H1 (cell line): ENCODE measurements at regions not wholly inside any gene's neighbourhood (a gene's known extent, or its start where the extent isn't known, plus 50 kb on each side); places are given as distances from the start of the nearest gene placed in this dataset.

Experiments used
- CTCF ChIA-PET: fragments of 300-600 bp; sonication (Branson Sonifier 250); formaldehyde crosslinking; loops from one replicate; lab custom pipeline; 2021; ENCODE audit not compliant: partially characterized antibody; lab: Charles Lee
- POLR2A ChIA-PET: fragments of 300-600 bp; sonication (Branson Sonifier 250); formaldehyde crosslinking; loops from one replicate; lab custom pipeline; 2021; ENCODE audit warnings: inconsistent platforms; ENCODE audit not compliant: partially characterized antibody; lab: Charles Lee
- DNase-seq, 2 experiments: peaks; one replicate each; pipeline versions ENCODE4 v3.0.0 to v3.0.0-alpha.2; 2010 to 2022; ENCODE audit warnings: low spot score in 2 of 2, low read depth in 1 of 2, mixed read lengths in 1 of 2
- FAIRE-seq: peaks from 2 replicates; lab custom pipeline; 2011; peaks lifted over from hg19 to GRCh38; lab: Jason Lieb, UNC
- H2AFZ ChIP-seq: 2 replicates; pipeline ENCODE4 v1.8.1; 2012; ENCODE audit warnings: low read length, inconsistent platforms
- H2AK5ac ChIP-seq: 2 replicates; pipeline ENCODE4 v1.6.1; 2013; ENCODE audit warnings: low read depth, low read length
- H2BK120ac ChIP-seq: replicated peaks from 2 replicates; pipeline ENCODE3; 2013; ENCODE audit warnings: low read depth, low read length, inconsistent platforms
- H2BK12ac ChIP-seq: 2 replicates; pipeline ENCODE4 v1.6.1; 2013; ENCODE audit warnings: low read depth, low read length
- H2BK15ac ChIP-seq: 2 replicates; pipeline ENCODE4 v1.6.1; 2013; ENCODE audit warnings: low read length
- H2BK20ac ChIP-seq: 2 replicates; pipeline ENCODE4 v1.6.1; 2013; ENCODE audit warnings: low read length
- H2BK5ac ChIP-seq: 2 replicates; pipeline ENCODE4 v1.6.1; 2013; ENCODE audit warnings: low read depth, low read length
- H3K14ac ChIP-seq: 2 replicates; pipeline ENCODE4 v1.6.1; 2013; ENCODE audit warnings: inconsistent platforms; ENCODE audit not compliant: insufficient read length
- H3K18ac ChIP-seq: 2 replicates; pipeline ENCODE4 v1.6.1; 2013; ENCODE audit warnings: low read length; ENCODE audit errors: extremely low read depth
- H3K23ac ChIP-seq: 2 replicates; pipeline ENCODE4 v1.6.1; 2013; ENCODE audit warnings: inconsistent platforms; ENCODE audit not compliant: insufficient read length
- H3K23me2 ChIP-seq: 2 replicates; pipeline ENCODE4 v1.6.1; 2013; ENCODE audit warnings: low read depth, low read length
- H3K27ac ChIP-seq: 2 replicates; pipeline ENCODE4 v1.6.1; 2011; ENCODE audit warnings: low read depth, low read length, inconsistent platforms
- H3K27me3 ChIP-seq, 4 experiments: replicated peaks in 1 of 4; 1 replicate in 1 of 4; 2 replicates in 3 of 4; pipeline versions ENCODE4 v1.6.1 to v1.8.1; 2011 to 2013; ENCODE audit warnings: low read length in 3 of 4, mild to moderate bottlenecking in 3 of 4, inconsistent platforms in 2 of 4, mixed read lengths in 2 of 4, moderate library complexity in 1 of 4; ENCODE audit not compliant: control insufficient read depth in 3 of 4, insufficient read depth in 3 of 4; ENCODE audit errors: extremely low read depth in 1 of 4
- H3K36me3 ChIP-seq, 4 experiments: 2 replicates each; pipeline versions ENCODE4 v1.6.1 to v1.8.1; 2011 to 2013; ENCODE audit warnings: mild to moderate bottlenecking in 4 of 4, low read length in 3 of 4, moderate library complexity in 2 of 4, control low read depth in 1 of 4, inconsistent platforms in 1 of 4; ENCODE audit not compliant: insufficient read depth in 4 of 4, control insufficient read depth in 2 of 4
- H3K4ac ChIP-seq: replicated peaks from 2 replicates; pipeline ENCODE3; 2013; ENCODE audit warnings: low read length, low read depth, mixed read lengths, inconsistent platforms; ENCODE audit not compliant: insufficient read length
- H3K4me1 ChIP-seq, 4 experiments: replicated peaks in 1 of 4; 1 replicate in 1 of 4; 2 replicates in 3 of 4; pipeline versions ENCODE4 v1.6.1 to v1.8.1; 2011 to 2013; ENCODE audit warnings: low read length in 3 of 4, inconsistent platforms in 2 of 4, mixed read lengths in 1 of 4; ENCODE audit not compliant: insufficient read depth in 4 of 4, control insufficient read depth in 3 of 4
- H3K4me2 ChIP-seq, 2 experiments: 2 replicates each; pipeline versions ENCODE4 v1.6.1 to v1.8.1; 2011 to 2013; ENCODE audit warnings: low read depth in 2 of 2, low read length in 2 of 2, control low read depth in 1 of 2, inconsistent platforms in 1 of 2, mild to moderate bottlenecking in 1 of 2; ENCODE audit not compliant: insufficient read depth in 1 of 2
- H3K4me3 ChIP-seq, 4 experiments: fragments of 200-600, 300-600 bp in 1 of 4; sonication (generic), shearing (Covaris generic), sonication (Bioruptor Twin) in 1 of 4; 2 replicates each; pipeline versions ENCODE4 v1.5.1 to v1.8.1; 2011 to 2016; ENCODE audit warnings: low read length in 4 of 4, low read depth in 3 of 4, control low read depth in 2 of 4, inconsistent platforms in 2 of 4, mild to moderate bottlenecking in 2 of 4, mixed read lengths in 1 of 4, moderate library complexity in 1 of 4; ENCODE audit not compliant: insufficient read depth in 2 of 4; ENCODE audit errors: extremely low read depth in 1 of 4
- H3K56ac ChIP-seq: replicated peaks from 2 replicates; pipeline ENCODE3; 2013; ENCODE audit warnings: low read depth, mild to moderate bottlenecking, mixed read lengths, low read length, inconsistent platforms; ENCODE audit not compliant: insufficient read length
- H3K79me1 ChIP-seq: 2 replicates; pipeline ENCODE4 v1.6.1; 2013; ENCODE audit warnings: low read depth, low read length, control low read depth
- H3K79me2 ChIP-seq, 2 experiments: 2 replicates each; pipeline versions ENCODE4 v1.6.1 to v1.8.1; 2012 to 2013; ENCODE audit warnings: low read length in 2 of 2, mild to moderate bottlenecking in 2 of 2, inconsistent platforms in 1 of 2; ENCODE audit not compliant: insufficient read depth in 2 of 2, control insufficient read depth in 1 of 2
- H3K9ac ChIP-seq, 4 experiments: replicated peaks in 1 of 4; 1 replicate in 1 of 4; 2 replicates in 3 of 4; pipeline versions ENCODE4 v1.6.1 to v1.8.1; 2011 to 2013; ENCODE audit warnings: low read depth in 3 of 4, low read length in 3 of 4, control low read depth in 2 of 4, mild to moderate bottlenecking in 2 of 4, moderate library complexity in 2 of 4, inconsistent platforms in 1 of 4; ENCODE audit errors: extremely low read depth in 1 of 4
- H3K9me3 ChIP-seq, 2 experiments: 2 replicates each; pipeline versions ENCODE4 v1.6.1 to v1.8.1; 2012 to 2013; ENCODE audit warnings: mild to moderate bottlenecking in 2 of 2, moderate library complexity in 2 of 2, control low read depth in 1 of 2, inconsistent platforms in 1 of 2, low read depth in 1 of 2, low read length in 1 of 2, mixed read lengths in 1 of 2; ENCODE audit not compliant: insufficient read depth in 2 of 2
- H4K20me1 ChIP-seq, 2 experiments: replicated peaks in 1 of 2; 2 replicates each; pipeline versions ENCODE3 to v1.8.1; 2011 to 2013; ENCODE audit warnings: inconsistent platforms in 2 of 2, low read length in 2 of 2, mild to moderate bottlenecking in 1 of 2; ENCODE audit not compliant: insufficient read depth in 2 of 2, control insufficient read depth in 1 of 2
- H4K5ac ChIP-seq: 2 replicates; pipeline ENCODE4 v1.6.1; 2013; ENCODE audit warnings: low read length, low read depth, mixed read lengths, inconsistent platforms; ENCODE audit not compliant: insufficient read length
- H4K8ac ChIP-seq: 2 replicates; pipeline ENCODE4 v1.8.0; 2013; ENCODE audit warnings: mild to moderate bottlenecking, moderate library complexity, low read length, inconsistent platforms; ENCODE audit not compliant: insufficient read depth; ENCODE audit errors: extremely low read depth
- H4K91ac ChIP-seq: replicated peaks from 2 replicates; pipeline ENCODE3; 2013; ENCODE audit warnings: low read length, mixed read lengths, inconsistent platforms; ENCODE audit not compliant: insufficient read length
- ASH2L ChIP-seq: fragments of 200-600, 300-600 bp; sonication (generic); IDR thresholded peaks from one replicate; pipeline ENCODE4 v1.7.1; 2017; ENCODE audit warnings: low read length
- BRCA1 ChIP-seq: IDR thresholded peaks from 2 replicates; pipeline ENCODE4 v1.6.1; 2012; ENCODE audit warnings: low read depth, low read length, improper control_type of control experiment
- CBX5 ChIP-seq: fragments of 300-800, 300-1000 bp; sonication (generic); IDR thresholded peaks from 2 replicates; pipeline ENCODE4 v1.7.1; 2016; ENCODE audit warnings: antibody characterized with exemption, low read length, low read depth
- FOSL1 ChIP-seq: IDR thresholded peaks from 2 replicates; pipeline ENCODE4 v1.6.1; 2011; ENCODE audit warnings: mild to moderate bottlenecking, low read depth, low read length, moderate library complexity; ENCODE audit not compliant: insufficient read depth
- KDM5A ChIP-seq: fragments of 200-600 bp; IDR thresholded peaks from 2 replicates; pipeline ENCODE4 v1.7.1; 2012; ENCODE audit warnings: mild to moderate bottlenecking, low read length, inconsistent platforms, mixed read lengths
- RFX5 ChIP-seq: IDR thresholded peaks from 2 replicates; pipeline ENCODE4 v1.6.1; 2011; ENCODE audit warnings: low read depth, low read length, improper control_type of control experiment, borderline replicate concordance
- SP4 ChIP-seq: IDR thresholded peaks from 2 replicates; pipeline ENCODE4 v1.6.1; 2012; ENCODE audit warnings: low read length, inconsistent platforms
- SUZ12 ChIP-seq: fragments of 200-600 bp; sonication (generic); IDR thresholded peaks from 2 replicates; pipeline ENCODE4 v1.6.1; 2012; ENCODE audit warnings: mild to moderate bottlenecking, inconsistent platforms, low read length, moderate library complexity, mixed read lengths
- WGBS, 2 experiments: shearing (Covaris generic) in 1 of 2; methylation state at CpG; one replicate each; pipeline versions ENCODE4 v1.1.6 to v1.1.7; 2013 to 2015; ENCODE audit warnings: low lambda C conversion rate in 2 of 2, mixed read lengths in 2 of 2, inconsistent platforms in 1 of 2, low coverage in 1 of 2, missing lambda C conversion rate in 1 of 2; ENCODE audit not compliant: insufficient replicate concordance in 2 of 2, insufficient coverage in 1 of 2, insufficient read length in 1 of 2; ENCODE audit errors: extremely low coverage in 1 of 2, missing lambda C conversion rate in 1 of 2; 5-methylcytosine and 5-hydroxymethylcytosine counted together

- Histone ChIP-seq H3K4me1 (peaks cover 0 to 10% (median 3%) of the 10 kb centered on the region in 4 experiments; a peak in 5 of 7 replicates), H3K4me3 (no peak overlapping the region), H3K36me3 (no peaks in the 10 kb centered on the region), H3K14ac (no peak overlapping the region), H2BK12ac (peak overlapping the region; percentile 60; the same call in 1 of the 2 replicates), H3K27me3 (no peaks in the 10 kb centered on the region; a peak in 1 of 7 replicates), H2AFZ (no peak overlapping the region), H3K27ac (no peak overlapping the region), H3K79me2 (no peaks in the 10 kb centered on the region), H3K18ac (no peak overlapping the region), H3K23ac (no peak overlapping the region), H3K56ac (no peak overlapping the region), H2BK120ac (no peak overlapping the region), H4K8ac (peak overlapping the region; percentile 12; the same call in 1 of the 2 replicates), H2BK5ac (0 out of 2 replicates have a peak overlapping the region, but pooled peaks have one; percentile 24), H4K5ac (no peak overlapping the region), H3K9ac (no peak overlapping the region), H2BK20ac (0 out of 2 replicates have a peak overlapping the region, but pooled peaks have one; percentile 48), H4K91ac (peak overlapping the region; percentile 67), H3K23me2 (no peaks in the 10 kb centered on the region), H4K20me1 (no peaks in the 10 kb centered on the region), H3K79me1 (no peaks in the 10 kb centered on the region), H3K9me3 (no peaks in the 10 kb centered on the region), H3K4me2 (no peak overlapping the region), H3K4ac (no peak overlapping the region), H2BK15ac (no peak overlapping the region), H2AK5ac (no peak overlapping the region)
- WGBS, 2 experiments: 89% methylated on average over 7 of the region's 11 CpGs; no CpG with 5 or more reads in 1 of the 2 experiments
- ChIA-PET POLR2A (no interaction called here), CTCF (interaction anchor here (0.8 to 2.3 kb wide), 7 partner anchors 22 to 711 kb away, joined by 3 to 7 read pairs (median 3); no protein-coding TSS in a partner anchor)
- DNase-seq (no peak), FAIRE-seq (no peak)
- TF ChIP-seq BRCA1 (no peak), SP4 (no peak), CBX5 (no peak), ASH2L (no peak), SUZ12 (no peak), KDM5A (no peak), RFX5 (no peak), FOSL1 (no peak)
These were observed 639.5 kb downstream of the MATN1 start for GRCh38 chr1:30083800-30084464.
